CD14-positive monocyte (primary cell): ENCODE measurements at regions not wholly inside any gene's neighbourhood (a gene's known extent, or its start where the extent isn't known, plus 50 kb on each side); places are given as distances from the start of the nearest gene placed in this dataset.

Experiments used
- DNase-seq, 3 donors: peaks; one replicate each; pipeline ENCODE4 v3.0.0-alpha.2; 2011 to 2022
- H2AFZ ChIP-seq: 2 replicates; pipeline ENCODE4 v1.6.0; 2012; ENCODE audit warnings: mild to moderate bottlenecking, low read depth, low read length, inconsistent platforms; ENCODE audit not compliant: insufficient read depth, poor library complexity, severe bottlenecking
- H3K27ac ChIP-seq, 2 donors: 1 replicate in 1 of 2; 2 replicates in 1 of 2; pipeline ENCODE4 v1.5.1; 2012 to 2013; ENCODE audit warnings: low read length in 2 of 2, control low read depth in 1 of 2, inconsistent platforms in 1 of 2, low read depth in 1 of 2, mild to moderate bottlenecking in 1 of 2
- H3K27me3 ChIP-seq, 2 donors: one replicate each; pipeline versions ENCODE4 v1.6.0 to v1.6.1; 2011 to 2013; ENCODE audit warnings: low read length in 2 of 2; ENCODE audit not compliant: control insufficient read depth in 2 of 2, insufficient read depth in 2 of 2
- H3K36me3 ChIP-seq, 2 donors: replicated peaks in 1 of 2; 1 replicate in 1 of 2; 2 replicates in 1 of 2; pipeline versions ENCODE4 v1.5.1 to v1.6.1; 2012 to 2013; ENCODE audit warnings: low read length in 2 of 2, control low read depth in 1 of 2, inconsistent platforms in 1 of 2, mild to moderate bottlenecking in 1 of 2; ENCODE audit not compliant: insufficient read depth in 2 of 2, control insufficient read depth in 1 of 2
- H3K4me1 ChIP-seq, 2 donors: 1 replicate in 1 of 2; 2 replicates in 1 of 2; pipeline versions ENCODE4 v1.5.1 to v1.6.1; 2012 to 2013; ENCODE audit warnings: low read length in 2 of 2, control low read depth in 1 of 2, inconsistent platforms in 1 of 2, mild to moderate bottlenecking in 1 of 2, moderate library complexity in 1 of 2; ENCODE audit not compliant: insufficient read depth in 2 of 2, control insufficient read depth in 1 of 2
- H3K4me2 ChIP-seq: replicated peaks from 2 replicates; pipeline ENCODE3; 2012; ENCODE audit warnings: low read length, moderate library complexity, mild to moderate bottlenecking; ENCODE audit not compliant: poor library complexity, severe bottlenecking; ENCODE audit errors: extremely low read depth
- H3K4me3 ChIP-seq, 3 experiments: fragments of 200-600 bp in 1 of 3; sonication (generic) in 1 of 3; replicated peaks in 1 of 3; 1 replicate in 2 of 3; 2 replicates in 1 of 3; pipeline ENCODE4 v1.5.1; 2011 to 2013; ENCODE audit warnings: low read length in 3 of 3, mild to moderate bottlenecking in 3 of 3, control low read depth in 2 of 3, low read depth in 2 of 3, inconsistent platforms in 1 of 3, moderate library complexity in 1 of 3
- H3K79me2 ChIP-seq: 2 replicates; pipeline ENCODE4 v1.6.0; 2012; ENCODE audit warnings: mild to moderate bottlenecking, control low read depth, inconsistent platforms, low read length, moderate library complexity; ENCODE audit not compliant: insufficient read depth
- H3K9ac ChIP-seq: 2 replicates; pipeline ENCODE4 v1.6.0; 2017; ENCODE audit warnings: low read length, mild to moderate bottlenecking; ENCODE audit not compliant: insufficient read depth, poor library complexity, severe bottlenecking
- H3K9me3 ChIP-seq, 2 donors: replicated peaks in 1 of 2; 1 replicate in 1 of 2; 2 replicates in 1 of 2; pipeline versions ENCODE4 v1.5.1 to v1.6.1; 2012 to 2013; ENCODE audit warnings: low read length in 2 of 2, control low read depth in 1 of 2; ENCODE audit not compliant: control insufficient read depth in 1 of 2, insufficient read depth in 1 of 2
- H4K20me1 ChIP-seq: 2 replicates; pipeline ENCODE4 v1.6.0; 2012; ENCODE audit warnings: mild to moderate bottlenecking, low read length, control low read depth, moderate library complexity; ENCODE audit not compliant: insufficient read depth
- H3K27ac Mint-ChIP-seq, 7 donors: one replicate each; pipeline ENCODE4 v1.8.0; 2020; ENCODE audit warnings: mild to moderate bottlenecking in 7 of 7, mixed read lengths in 7 of 7, moderate library complexity in 6 of 7, inconsistent platforms in 2 of 7
- H3K27me3 Mint-ChIP-seq, 3 donors: one replicate each; pipeline ENCODE4 v1.8.0; 2021 to 2022; ENCODE audit warnings: low read depth in 3 of 3, mild to moderate bottlenecking in 3 of 3, mixed read lengths in 3 of 3, moderate library complexity in 3 of 3, inconsistent platforms in 1 of 3
- H3K36me3 Mint-ChIP-seq, 2 donors: one replicate each; pipeline ENCODE4 v1.8.0; 2020; ENCODE audit warnings: mixed read lengths in 2 of 2, inconsistent platforms in 1 of 2, mild to moderate bottlenecking in 1 of 2
- H3K4me1 Mint-ChIP-seq: one replicate; pipeline ENCODE4 v1.8.0; 2020; ENCODE audit warnings: mild to moderate bottlenecking, mixed read lengths
- H3K4me3 Mint-ChIP-seq, 2 donors: one replicate each; pipeline ENCODE4 v1.8.0; 2020; ENCODE audit warnings: mild to moderate bottlenecking in 2 of 2, mixed read lengths in 2 of 2, moderate library complexity in 1 of 2
- H3K9me3 Mint-ChIP-seq, 7 donors: one replicate each; pipeline ENCODE4 v1.8.0; 2020 to 2022; ENCODE audit warnings: mixed read lengths in 7 of 7, mild to moderate bottlenecking in 6 of 7, moderate library complexity in 6 of 7, inconsistent platforms in 2 of 7
- CTCF ChIP-seq: fragments of 200-600 bp; IDR thresholded peaks from one replicate; pipeline ENCODE4 v1.8.0; 2022; ENCODE audit warnings: antibody characterized with exemption, mild to moderate bottlenecking
- WGBS: methylation state at CpG from one replicate; pipeline ENCODE4 v1.1.5; 2013; ENCODE audit warnings: missing lambda C conversion rate; ENCODE audit not compliant: insufficient coverage; 5-methylcytosine and 5-hydroxymethylcytosine counted together
- intact Hi-C, 2 donors: fragments of 100-400 bp; cut with micrococcal nuclease; formaldehyde crosslinking; loops; one replicate each; pipeline versions ENCODE4 v1.15.0 to v1.15.1; 2023

GRCh38 chr10:129094861-129095260, 372.2 kb upstream of the MGMT start:
- Histone ChIP-seq H2AFZ (no peak overlapping the region), H3K4me2 (no peak overlapping the region), H3K4me1 (peaks cover 8 to 9% of the 10 kb centered on the region in 2 donors), H4K20me1 (no peaks in the 10 kb centered on the region), H3K9me3 (no peaks in the 10 kb centered on the region), H3K79me2 (no peaks in the 10 kb centered on the region), H3K27ac (no peak overlapping the region), H3K36me3 (no peaks in the 10 kb centered on the region), H3K27me3 (no peaks in the 10 kb centered on the region), H3K9ac (no peak overlapping the region), H3K4me3 (no peak overlapping the region)
- peaks cover 14% of the 10 kb centered on the region for H3K4me1 Mint-ChIP-seq
- 100% methylated on average over 1 of the region's 2 CpGs for WGBS
- DNase-seq: no peak
- no peak overlapping the region for H3K4me3 Mint-ChIP-seq
- TF ChIP-seq CTCF: no peak
- peaks cover 0 to 3% (median 2%) of the 10 kb centered on the region in 3 donors for H3K27me3 Mint-ChIP-seq
- no peaks in the 10 kb centered on the region for H3K9me3 Mint-ChIP-seq
- intact Hi-C loops: no loop called here
- H3K27ac Mint-ChIP-seq: no peak overlapping the region
- no peaks in the 10 kb centered on the region for H3K36me3 Mint-ChIP-seq

DNA sequence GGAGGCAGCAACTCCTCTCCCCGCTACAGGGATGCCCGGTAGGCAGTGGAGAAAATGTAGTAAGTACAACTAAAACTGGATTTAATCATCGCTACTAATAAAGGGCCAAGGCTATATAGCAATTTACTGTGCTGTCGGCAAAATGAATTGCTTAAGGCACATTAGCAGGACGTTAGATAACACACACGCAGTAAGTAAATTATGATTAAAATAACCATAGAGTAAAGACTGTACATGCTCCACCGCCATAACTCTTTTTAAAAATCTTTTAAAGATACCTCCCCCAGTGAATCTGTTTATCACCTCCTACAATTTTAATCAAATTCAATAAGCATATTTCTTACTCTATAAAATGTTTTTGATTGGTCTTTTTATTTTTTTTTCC, 371.4 kb upstream of the MGMT start:
- H2AFZ ChIP-seq: no peak overlapping the region
- DNase-seq: no peak
- no peak for TF ChIP-seq CTCF
- Mint-ChIP-seq H3K36me3 (no peaks in the 10 kb centered on the region), H3K4me1 (peaks cover 8% of the 10 kb centered on the region), H3K27me3 (peaks cover 0 to 2% (median 1%) of the 10 kb centered on the region in 3 donors), H3K9me3 (peaks cover 0 to 2% (median 0%) of the 10 kb centered on the region in 7 donors), H3K4me3 (no peak overlapping the region), H3K27ac (no peak overlapping the region)
- no CpG with 5 or more reads among the region's 7 CpGs for WGBS
- peaks cover 5% of the 10 kb centered on the region in 2 donors for H3K4me1 ChIP-seq
- H3K9ac ChIP-seq: no peak overlapping the region
- no peak overlapping the region for H3K4me2 ChIP-seq
- no peaks in the 10 kb centered on the region for H3K9me3 ChIP-seq
- no peaks in the 10 kb centered on the region for H4K20me1 ChIP-seq
- H3K4me3 ChIP-seq: no peak overlapping the region
- H3K27me3 ChIP-seq: no peaks in the 10 kb centered on the region
- H3K79me2 ChIP-seq: no peaks in the 10 kb centered on the region
- H3K36me3 ChIP-seq: no peaks in the 10 kb centered on the region
- intact Hi-C loops: no loop called here
- H3K27ac ChIP-seq: no peak overlapping the region
